IMR-90 (cell line): ENCODE measurements at regions not wholly inside any gene's neighbourhood (a gene's known extent, or its start where the extent isn't known, plus 50 kb on each side); places are given as distances from the start of the nearest gene placed in this dataset.

Experiments
- ATAC-seq: fragments of 200-7000 bp; cut with Tn5 transposase; 2 replicates; pipeline ENCODE4 v1.9.1; 2020; ENCODE audit warnings: low read depth, mild to moderate bottlenecking, moderate library complexity
- BruUV-seq: library from RNA; stranded (reverse); fragments of 400-500 nt; replicated peaks from 2 replicates; lab custom pipeline; 2021; lab: Mats Ljungman, UMichigan
- CTCF ChIA-PET: fragments of 300-600 bp; formaldehyde crosslinking; extraction: SDS; loops from one replicate; lab custom pipeline; 2021; ENCODE audit warnings: antibody characterized with exemption; lab: Yijun Ruan, JAX
- POLR2A ChIA-PET: fragments of 300-600 bp; sonication (Branson Sonifier 250); formaldehyde crosslinking; loops from one replicate; lab custom pipeline; 2022; ENCODE audit warnings: antibody characterized with exemption; ENCODE audit not compliant: unreplicated experiment; lab: Charles Lee
- DNase-seq: peaks from one replicate; pipeline ENCODE4 v3.0.0; 2013
- H2AFZ ChIP-seq: replicated peaks from 2 replicates; pipeline ENCODE3; 2013; ENCODE audit warnings: low read length, mild to moderate bottlenecking; ENCODE audit not compliant: poor library complexity
- H2AK5ac ChIP-seq: 2 replicates; pipeline ENCODE4 v1.6.1; 2013; ENCODE audit warnings: low read depth, low read length, inconsistent platforms
- H2AK9ac ChIP-seq: replicated peaks from 2 replicates; pipeline ENCODE3; 2013; ENCODE audit warnings: mild to moderate bottlenecking, low read depth, low read length, moderate library complexity; ENCODE audit not compliant: poor library complexity
- H2BK120ac ChIP-seq: 2 replicates; pipeline ENCODE4 v1.6.1; 2013; ENCODE audit warnings: low read depth, low read length, inconsistent platforms
- H2BK15ac ChIP-seq: 3 replicates; pipeline ENCODE4 v1.6.1; 2013; ENCODE audit warnings: low read depth, low read length, inconsistent platforms
- H2BK20ac ChIP-seq: 2 replicates; pipeline ENCODE4 v1.6.1; 2013; ENCODE audit warnings: low read depth, mild to moderate bottlenecking, inconsistent platforms, low read length, moderate library complexity
- H2BK5ac ChIP-seq: 2 replicates; pipeline ENCODE4 v1.6.1; 2013; ENCODE audit warnings: mild to moderate bottlenecking, low read depth, low read length, inconsistent platforms; ENCODE audit not compliant: poor library complexity, severe bottlenecking
- H3K14ac ChIP-seq: replicated peaks from 2 replicates; pipeline ENCODE4 v1.6.1; 2013; ENCODE audit warnings: low read depth, low read length, inconsistent platforms
- H3K18ac ChIP-seq: 2 replicates; pipeline ENCODE4 v1.6.1; 2013; ENCODE audit warnings: low read depth, low read length, control low read depth
- H3K23ac ChIP-seq: 2 replicates; pipeline ENCODE4 v1.6.1; 2013; ENCODE audit warnings: low read depth, low read length, inconsistent platforms
- H3K27ac ChIP-seq: 2 replicates; pipeline ENCODE4 v1.5.1; 2013; ENCODE audit warnings: mild to moderate bottlenecking, control low read depth, low read length; ENCODE audit not compliant: insufficient read depth
- H3K27me3 ChIP-seq: 2 replicates; pipeline ENCODE4 v1.6.1; 2013; ENCODE audit warnings: low read length; ENCODE audit not compliant: control insufficient read depth, insufficient read depth
- H3K36me3 ChIP-seq: 2 replicates; pipeline ENCODE4 v1.6.1; 2013; ENCODE audit warnings: low read length, mixed read lengths; ENCODE audit not compliant: control insufficient read depth, insufficient read depth
- H3K4ac ChIP-seq: 2 replicates; pipeline ENCODE4 v1.6.1; 2013; ENCODE audit warnings: low read depth, low read length, inconsistent platforms
- H3K4me1 ChIP-seq: 2 replicates; pipeline ENCODE4 v1.6.1; 2013; ENCODE audit warnings: low read length, mixed read lengths; ENCODE audit not compliant: control insufficient read depth, insufficient read depth
- H3K4me2 ChIP-seq: 2 replicates; pipeline ENCODE4 v1.6.1; 2013; ENCODE audit warnings: low read depth, mild to moderate bottlenecking, control low read depth, low read length, moderate library complexity
- H3K4me3 ChIP-seq: 2 replicates; pipeline ENCODE4 v1.5.1; 2013; ENCODE audit warnings: low read depth, mild to moderate bottlenecking, control low read depth, low read length, moderate library complexity; ENCODE audit not compliant: insufficient read depth
- H3K56ac ChIP-seq: 2 replicates; pipeline ENCODE4 v1.6.1; 2013; ENCODE audit warnings: low read length, inconsistent platforms; ENCODE audit not compliant: insufficient read depth; ENCODE audit errors: extremely low read depth
- H3K79me1 ChIP-seq, 2 experiments: 2 replicates each; pipeline ENCODE4 v1.6.1; 2013; ENCODE audit warnings: low read length in 2 of 2, inconsistent platforms in 1 of 2, low read depth in 1 of 2
- H3K9ac ChIP-seq: 2 replicates; pipeline ENCODE4 v1.6.1; 2013; ENCODE audit warnings: low read depth, low read length, control low read depth
- H3K9me1 ChIP-seq: 2 replicates; pipeline ENCODE4 v1.6.1; 2013; ENCODE audit warnings: low read length, inconsistent platforms; ENCODE audit not compliant: insufficient read depth
- H3K9me3 ChIP-seq: 2 replicates; pipeline ENCODE4 v1.6.1; 2013; ENCODE audit warnings: low read length; ENCODE audit not compliant: control insufficient read depth, insufficient read depth
- H4K20me1 ChIP-seq: 2 replicates; pipeline ENCODE4 v1.6.1; 2013; ENCODE audit warnings: low read length, inconsistent platforms; ENCODE audit not compliant: insufficient read depth
- H4K5ac ChIP-seq: 2 replicates; pipeline ENCODE4 v1.6.1; 2013; ENCODE audit warnings: mild to moderate bottlenecking, low read depth, low read length, control low read depth
- H4K8ac ChIP-seq, 2 experiments: 2 replicates each; pipeline ENCODE4 v1.6.1; 2013; ENCODE audit warnings: low read depth in 2 of 2, low read length in 2 of 2, control low read depth in 1 of 2, inconsistent platforms in 1 of 2
- H4K91ac ChIP-seq: 2 replicates; pipeline ENCODE4 v1.6.1; 2013; ENCODE audit warnings: low read depth, low read length, inconsistent platforms; ENCODE audit not compliant: insufficient read depth
- BHLHE40 ChIP-seq: fragments of 150-350 bp; IDR thresholded peaks from 2 replicates; pipeline ENCODE4 v1.6.1; 2016; ENCODE audit warnings: mild to moderate bottlenecking, low read depth, low read length
- CHD1 ChIP-seq: IDR thresholded peaks from 2 replicates; pipeline ENCODE4 v1.6.1; 2012; ENCODE audit warnings: low read depth, low read length, improper control_type of control experiment
- FOS ChIP-seq: fragments of 150-350 bp; IDR thresholded peaks from 2 replicates; pipeline ENCODE4 v1.6.1; 2016; ENCODE audit warnings: low read depth, low read length
- MAZ ChIP-seq: IDR thresholded peaks from 2 replicates; pipeline ENCODE4 v1.6.1; 2012; ENCODE audit warnings: low read depth, mild to moderate bottlenecking, low read length, improper control_type of control experiment, moderate library complexity, borderline replicate concordance
- WGBS, 2 experiments: methylation state at CpG; one replicate each; pipeline versions ENCODE4 v1.1.5 to v1.1.7; 2013; ENCODE audit warnings: missing lambda C conversion rate in 2 of 2; ENCODE audit not compliant: insufficient read length in 1 of 2; ENCODE audit errors: extremely low coverage in 2 of 2; 5-methylcytosine and 5-hydroxymethylcytosine counted together
- dilution Hi-C: fragments of 300-500 bp; cut with HindIII; formaldehyde crosslinking; loops from one replicate; pipeline ENCODE4 v1.14.3; 2018; ENCODE audit warnings: low sequenced_read_pairs; ENCODE audit not compliant: unreplicated experiment
- in situ Hi-C: fragments of 300-500 bp; cut with MboI; formaldehyde crosslinking; loops from 3 replicates; pipeline ENCODE4 v1.14.3; 2019; ENCODE audit warnings: low sequenced_read_pairs, inconsistent platforms, mixed read lengths
- intact Hi-C: fragments of 100-400 bp; cut with micrococcal nuclease; formaldehyde crosslinking; loops from 2 replicates; pipeline ENCODE4 v1.10.0; 2022

DNA sequence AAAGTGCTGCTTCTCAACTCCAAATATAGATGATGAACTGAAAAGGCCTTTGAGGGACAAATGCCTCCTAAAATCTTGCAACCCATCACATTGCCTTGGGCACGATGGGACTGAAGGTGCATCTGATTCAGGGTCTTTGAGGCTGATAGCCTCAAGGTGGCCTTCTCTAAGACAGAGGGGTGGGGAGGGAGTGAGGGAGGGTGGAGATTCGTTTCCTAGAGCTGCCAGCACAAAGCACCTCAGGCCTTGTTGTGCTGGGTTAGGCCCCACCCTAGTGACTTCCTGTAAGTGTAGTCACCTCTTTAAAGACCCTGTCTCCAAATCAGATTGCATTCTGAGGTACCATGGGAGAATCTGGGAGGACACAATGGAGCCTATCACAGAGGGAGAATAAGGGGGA lies 57.1 kb downstream of the BARX1 start (continued):
- TF ChIP-seq CHD1 (no peak), MAZ (no peak), FOS (no peak)

DNA sequence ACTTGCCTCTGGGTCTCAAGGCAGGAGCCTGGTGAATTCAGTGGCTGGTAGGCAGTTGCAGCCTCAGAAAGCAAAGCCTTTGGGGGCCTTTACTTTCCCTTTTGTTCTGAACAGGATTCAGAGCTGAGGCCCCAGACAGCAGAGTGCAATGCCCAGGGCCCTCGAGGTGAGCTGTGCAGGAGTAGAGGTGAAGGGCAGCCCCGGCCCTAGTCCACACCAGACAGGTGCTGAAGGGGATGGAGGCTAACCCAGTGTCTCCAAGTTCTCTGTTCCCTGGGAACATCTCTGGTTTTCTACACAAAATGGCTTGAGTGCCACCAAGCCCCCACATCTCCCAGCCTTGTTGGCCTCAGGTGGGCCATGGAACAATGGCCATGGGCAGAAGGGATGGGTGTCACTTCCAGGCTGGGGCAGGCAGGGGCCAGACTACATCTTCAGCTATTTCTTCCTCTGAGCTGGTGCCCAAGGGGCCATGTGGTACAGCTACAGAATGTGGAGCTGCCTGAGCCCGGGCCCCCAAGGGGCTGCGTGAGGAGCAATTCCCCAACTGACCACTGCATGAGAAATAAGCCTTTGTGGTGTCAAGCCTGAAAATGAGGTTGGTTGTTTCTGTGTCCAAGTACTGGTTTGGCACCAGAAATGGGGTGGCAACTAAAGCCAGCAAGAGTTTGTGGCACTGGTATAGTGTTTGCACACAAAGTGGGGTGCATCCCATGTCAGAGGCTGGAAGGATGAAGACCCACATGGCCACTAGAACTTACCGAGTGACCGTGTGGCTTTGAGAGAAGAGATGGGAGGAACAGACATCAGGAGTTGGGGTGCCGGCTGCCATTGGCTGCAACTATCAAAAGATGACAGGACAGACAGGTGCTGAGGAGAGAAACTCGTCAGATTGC lies 57.8 kb downstream of the BARX1 start:
- Histone ChIP-seq H3K27ac (no peak overlapping the region), H3K23ac (no peak overlapping the region), H3K18ac (no peak overlapping the region), H2BK15ac (no peak overlapping the region), H3K9me3 (no peaks in the 10 kb centered on the region), H3K14ac (no peak overlapping the region), H4K8ac (no peak overlapping the region), H2AFZ (no peak overlapping the region), H2AK5ac (no peak overlapping the region), H4K91ac (no peak overlapping the region), H2BK120ac (no peak overlapping the region), H4K20me1 (no peaks in the 10 kb centered on the region), H3K9ac (no peak overlapping the region), H3K56ac (no peak overlapping the region), H2BK20ac (no peak overlapping the region), H3K4me3 (no peak overlapping the region), H3K4me1 (no peaks in the 10 kb centered on the region), H3K79me1 (no peaks in the 10 kb centered on the region), H3K9me1 (no peaks in the 10 kb centered on the region), H3K36me3 (no peaks in the 10 kb centered on the region), H3K27me3 (no peaks in the 10 kb centered on the region; the same call in 1 of the 2 replicates), H2AK9ac (no peak overlapping the region), H2BK5ac (no peak overlapping the region), H3K4me2 (no peak overlapping the region), H3K4ac (no peak overlapping the region), H4K5ac (no peak overlapping the region)
- dilution Hi-C loops: no loop called here
- BruUV-seq: no TSS peak
- 60% methylated on average over 3 of the region's 8 CpGs; no CpG with 5 or more reads in 1 of the 2 experiments for WGBS, 2 experiments
- in situ Hi-C loops: no loop called here
- no peak for DNase-seq
- intact Hi-C loops: no loop called here
- no peak for ATAC-seq
- TF ChIP-seq BHLHE40: no peak
- POLR2A ChIA-PET: no interaction called here
- CTCF ChIA-PET: no interaction called here
